Endothelial cell of umbilical vein (primary cell): ENCODE measurements at regions not wholly inside any gene's neighbourhood (a gene's known extent, or its start where the extent isn't known, plus 50 kb on each side); places are given as distances from the start of the nearest gene placed in this dataset.

ENCODE experiments used
- BruUV-seq: library from RNA; stranded (reverse); fragments of 400-500 nt; replicated peaks from 2 replicates; lab custom pipeline; 2021; lab: Mats Ljungman, UMichigan
- CTCF ChIA-PET: fragments of 300-600, 350-600 bp; sonication (Branson Sonifier 250); formaldehyde crosslinking; loops from one replicate; lab custom pipeline; 2021; ENCODE audit warnings: antibody characterized with exemption, inconsistent platforms; lab: Charles Lee
- POLR2A ChIA-PET: fragments of 300-600, 350-600 bp; sonication (Branson Sonifier 250); formaldehyde crosslinking; loops from one replicate; lab custom pipeline; 2021; ENCODE audit warnings: antibody characterized with exemption, inconsistent platforms; lab: Charles Lee
- DNase-seq: peaks from one replicate; pipeline ENCODE4 v3.0.0-alpha.2; 2011; ENCODE audit warnings: low read depth, low spot score
- FAIRE-seq: peaks from 2 replicates; lab custom pipeline; 2011; peaks lifted over from hg19 to GRCh38; lab: Jason Lieb, UNC
- H2AFZ ChIP-seq: 2 replicates; pipeline ENCODE4 v1.6.0; 2012; ENCODE audit warnings: low read depth, low read length, control low read depth, inconsistent platforms
- H3K27ac ChIP-seq: 2 replicates; pipeline ENCODE4 v1.5.1; 2011; ENCODE audit warnings: low read depth, mild to moderate bottlenecking, control low read depth, low read length, moderate library complexity; ENCODE audit not compliant: insufficient read depth
- H3K27me3 ChIP-seq, 2 experiments: 2 replicates each; pipeline versions ENCODE4 v1.6.0 to v1.6.1; 2011; ENCODE audit warnings: low read length in 2 of 2, mixed read lengths in 1 of 2; ENCODE audit not compliant: control insufficient read depth in 2 of 2, insufficient read depth in 2 of 2
- H3K36me3 ChIP-seq, 2 experiments: 2 replicates in 1 of 2; 3 replicates in 1 of 2; pipeline ENCODE4 v1.5.1; 2011; ENCODE audit warnings: low read length in 2 of 2, mild to moderate bottlenecking in 1 of 2, moderate library complexity in 1 of 2; ENCODE audit not compliant: control insufficient read depth in 2 of 2, insufficient read depth in 2 of 2; ENCODE audit errors: extremely low read depth in 1 of 2
- H3K4me1 ChIP-seq: 3 replicates; pipeline ENCODE4 v1.5.1; 2011; ENCODE audit warnings: mild to moderate bottlenecking, low read length; ENCODE audit not compliant: control insufficient read depth, insufficient read depth; ENCODE audit errors: extremely low read depth
- H3K4me2 ChIP-seq: 2 replicates; pipeline ENCODE4 v1.6.1; 2011; ENCODE audit warnings: low read length, control low read depth, mixed read lengths; ENCODE audit not compliant: insufficient read depth
- H3K4me3 ChIP-seq, 3 experiments: fragments of 200-600 bp in 1 of 3; sonication (generic), shearing (Covaris generic) in 1 of 3; replicated peaks in 1 of 3; 2 replicates each; pipeline ENCODE4 v1.5.1; 2011 to 2016; ENCODE audit warnings: control low read depth in 3 of 3, low read length in 3 of 3, mild to moderate bottlenecking in 2 of 3, inconsistent platforms in 1 of 3, low read depth in 1 of 3, moderate library complexity in 1 of 3; ENCODE audit not compliant: insufficient read depth in 1 of 3
- H3K79me2 ChIP-seq: 2 replicates; pipeline ENCODE4 v1.6.0; 2012; ENCODE audit warnings: low read length, inconsistent platforms; ENCODE audit not compliant: control insufficient read depth, insufficient read depth
- H3K9ac ChIP-seq: replicated peaks from 2 replicates; pipeline ENCODE3; 2011; ENCODE audit warnings: low read length, control low read depth; ENCODE audit not compliant: insufficient read depth; ENCODE audit errors: extremely low read depth
- H3K9me1 ChIP-seq: replicated peaks from 3 replicates; pipeline ENCODE4 v1.6.0; 2011; ENCODE audit warnings: mild to moderate bottlenecking, low read length; ENCODE audit not compliant: control insufficient read depth, insufficient read depth; ENCODE audit errors: extremely low read depth
- H3K9me3 ChIP-seq: replicated peaks from 2 replicates; pipeline ENCODE4 v1.5.1; 2012; ENCODE audit warnings: low read length, inconsistent platforms; ENCODE audit not compliant: control insufficient read depth, insufficient read depth
- H4K20me1 ChIP-seq: replicated peaks from 2 replicates; pipeline ENCODE3; 2011; ENCODE audit warnings: mild to moderate bottlenecking, low read length; ENCODE audit not compliant: control insufficient read depth, insufficient read depth; ENCODE audit errors: extremely low read depth
- CTCF ChIP-seq, 2 donors: IDR thresholded peaks; 1 replicate in 1 of 2; 2 replicates in 1 of 2; pipeline ENCODE4 v1.5.1; 2011; ENCODE audit warnings: low read length in 2 of 2, mild to moderate bottlenecking in 2 of 2, moderate library complexity in 2 of 2, control low read depth in 1 of 2, inconsistent platforms in 1 of 2, low read depth in 1 of 2; ENCODE audit not compliant: insufficient read depth in 1 of 2; ENCODE audit errors: extremely low read depth in 1 of 2
- EZH2 ChIP-seq: IDR thresholded peaks from 2 replicates; pipeline ENCODE4 v1.6.1; 2012; ENCODE audit warnings: borderline replicate concordance, low read depth, mild to moderate bottlenecking, moderate library complexity, low read length, inconsistent platforms; ENCODE audit not compliant: severe bottlenecking
- FOS ChIP-seq: IDR thresholded peaks from 2 replicates; pipeline ENCODE4 v1.6.1; 2011; ENCODE audit warnings: mild to moderate bottlenecking, low read length, moderate library complexity, borderline replicate concordance; ENCODE audit not compliant: insufficient read depth
- GATA2 ChIP-seq: IDR thresholded peaks from 2 replicates; pipeline ENCODE4 v1.7.0; 2011; ENCODE audit warnings: low read depth, mild to moderate bottlenecking, moderate library complexity, mixed read lengths, low read length; ENCODE audit not compliant: insufficient read length, insufficient read depth
- JUN ChIP-seq: IDR thresholded peaks from 2 replicates; pipeline ENCODE4 v1.6.1; 2011; ENCODE audit warnings: borderline replicate concordance, low read depth; ENCODE audit not compliant: insufficient read length, insufficient read depth
- MAX ChIP-seq: IDR thresholded peaks from 2 replicates; pipeline ENCODE4 v1.6.1; 2011; ENCODE audit not compliant: insufficient read depth, insufficient read length
- MYC ChIP-seq: IDR thresholded peaks from one replicate; pipeline ENCODE4 v1.6.1; 2011; ENCODE audit warnings: mild to moderate bottlenecking, low read depth, low read length
- POLR2A ChIP-seq: IDR thresholded peaks from 2 replicates; pipeline ENCODE4 v1.6.1; 2012; ENCODE audit warnings: low read depth, mild to moderate bottlenecking, control low read depth, low read length
- POLR2AphosphoS5 ChIP-seq: IDR thresholded peaks from 2 replicates; pipeline ENCODE4 v1.6.1; 2012; ENCODE audit warnings: low read depth, mild to moderate bottlenecking, control low read depth, low read length, moderate library complexity; ENCODE audit not compliant: insufficient read depth
- dilution Hi-C: fragments of 300-500 bp; cut with MboI; formaldehyde crosslinking; loops from one replicate; pipeline ENCODE4 v1.15.0; 2019; ENCODE audit warnings: low sequenced_read_pairs; ENCODE audit not compliant: extremely low pct_ligation_motif_present
- intact Hi-C: fragments of 100-400 bp; cut with micrococcal nuclease; formaldehyde crosslinking; loops from one replicate; pipeline ENCODE4 v1.10.0; 2022

GRCh38 chr1:216961516-216961915 is 238.3 kb upstream of the ESRRG start:
- TF ChIP-seq GATA2 (no peak), MAX (no peak), MYC (no peak), CTCF (IDR thresholded peaks at IDR 0.05; ENCODE audit: extremely low read depth in 1 of 2, insufficient read depth in 1 of 2, low read depth in 1 of 2, low read length in 2 of 2) (no peak), FOS (no peak), POLR2AphosphoS5 (no peak), JUN (no peak), EZH2 (no peak), POLR2A (no peak)
- no peak overlapping the region for H3K4me3 ChIP-seq
- no peak overlapping the region for H3K4me2 ChIP-seq
- no peaks in the 10 kb centered on the region for H3K4me1 ChIP-seq
- POLR2A ChIA-PET = no interaction called here
- DNase-seq (no peak), FAIRE-seq (no peak)
- H4K20me1 ChIP-seq = no peaks in the 10 kb centered on the region
- no peaks in the 10 kb centered on the region for H3K79me2 ChIP-seq
- peaks cover 2% of the 10 kb centered on the region for H3K9me3 ChIP-seq
- no peaks in the 10 kb centered on the region for H3K9me1 ChIP-seq
- intact Hi-C loops = no loop called here
- CTCF ChIA-PET = no interaction called here
- dilution Hi-C loops = no loop called here
- H3K27me3 ChIP-seq = no peaks in the 10 kb centered on the region
- no peaks in the 10 kb centered on the region for H3K36me3 ChIP-seq
- H2AFZ ChIP-seq = no peak overlapping the region
- H3K9ac ChIP-seq = no peak overlapping the region
- BruUV-seq = no TSS peak
- no peak overlapping the region for H3K27ac ChIP-seq
